K562 (cell line): ENCODE measurements at regions not wholly inside any gene's neighbourhood (a gene's known extent, or its start where the extent isn't known, plus 50 kb on each side); places are given as distances from the start of the nearest gene placed in this dataset.

Experiments
- ATAC-seq: fragments of 200-7000 bp; cut with Tn5 transposase; 3 replicates; pipeline ENCODE4 v1.9.1; 2020; ENCODE audit warnings: moderate library complexity
- BruUV-seq: library from RNA; stranded (reverse); fragments of 400-500 nt; replicated peaks from 2 replicates; lab custom pipeline; 2021; lab: Mats Ljungman, UMichigan
- CTCF ChIA-PET: fragments of 300-600 bp; formaldehyde crosslinking; extraction: SDS; loops from one replicate; lab custom pipeline; 2021; ENCODE audit warnings: low intra/inter-chr PET ratio; lab: Yijun Ruan, JAX
- POLR2A ChIA-PET: fragments of 300-600, 350-650 bp; sonication (Branson Sonifier 250); formaldehyde crosslinking; extraction: SDS; loops from one replicate; lab custom pipeline; 2021; ENCODE audit warnings: antibody characterized with exemption, inconsistent platforms; lab: Yijun Ruan, JAX
- DNase-seq, 4 experiments: peaks; one replicate each; pipeline versions ENCODE4 v3.0.0 to v3.0.0-alpha.2; 2011 to 2018; ENCODE audit warnings: low spot score in 3 of 4, mixed read lengths in 3 of 4; ENCODE audit errors: extremely low read depth in 1 of 4
- FAIRE-seq: peaks from 2 replicates; lab custom pipeline; 2011; peaks lifted over from hg19 to GRCh38; lab: Jason Lieb, UNC
- H2AFZ ChIP-seq: 2 replicates; pipeline ENCODE4 v1.6.0; 2011; ENCODE audit warnings: low read depth, low read length, control low read depth, inconsistent platforms
- H3K27ac ChIP-seq: fragments of 200-600 bp; 3 replicates; pipeline ENCODE4 v1.8.0; 2011; ENCODE audit warnings: low read depth, mild to moderate bottlenecking, control low read depth, inconsistent platforms, low read length, moderate library complexity, mixed read lengths; ENCODE audit errors: extremely low read depth
- H3K27me3 ChIP-seq, 2 experiments: fragments of 300-600 bp in 1 of 2; 2 replicates in 1 of 2; 3 replicates in 1 of 2; pipeline versions ENCODE4 v1.6.0 to v1.8.0; 2011; ENCODE audit warnings: inconsistent platforms in 2 of 2, low read length in 2 of 2, mild to moderate bottlenecking in 1 of 2, mixed read lengths in 1 of 2, moderate library complexity in 1 of 2; ENCODE audit not compliant: control insufficient read depth in 2 of 2, insufficient read depth in 2 of 2
- H3K36me3 ChIP-seq: fragments of 300-600 bp; 3 replicates; pipeline ENCODE4 v1.8.0; 2011; ENCODE audit warnings: mild to moderate bottlenecking, low read length, inconsistent platforms; ENCODE audit not compliant: control insufficient read depth, insufficient read depth
- H3K4me1 ChIP-seq, 2 experiments: fragments of 200-600 bp in 1 of 2; replicated peaks in 1 of 2; 2 replicates in 1 of 2; 3 replicates in 1 of 2; pipeline versions ENCODE4 v1.5.1 to v1.8.0; 2011; ENCODE audit warnings: inconsistent platforms in 2 of 2, low read length in 2 of 2, mild to moderate bottlenecking in 1 of 2, mixed read lengths in 1 of 2, moderate library complexity in 1 of 2; ENCODE audit not compliant: control insufficient read depth in 2 of 2, insufficient read depth in 2 of 2
- H3K4me2 ChIP-seq: 2 replicates; pipeline ENCODE4 v1.6.1; 2011; ENCODE audit warnings: low read length, control low read depth, inconsistent platforms, mixed read lengths; ENCODE audit not compliant: insufficient read depth
- H3K4me3 ChIP-seq: fragments of 200-600 bp; sonication (generic), shearing (Covaris generic); 2 replicates; pipeline ENCODE4 v1.5.1; 2016; ENCODE audit warnings: control low read depth, inconsistent platforms
- H3K79me2 ChIP-seq: fragments of 200-600 bp; 3 replicates; pipeline ENCODE4 v1.8.0; 2011; ENCODE audit warnings: low read length, inconsistent platforms; ENCODE audit not compliant: control insufficient read depth, insufficient read depth
- H3K9ac ChIP-seq, 2 experiments: 2 replicates each; pipeline versions ENCODE4 v1.6.0 to v1.6.1; 2011; ENCODE audit warnings: low read depth in 2 of 2, low read length in 2 of 2, control low read depth in 1 of 2, inconsistent platforms in 1 of 2, mild to moderate bottlenecking in 1 of 2, mixed read lengths in 1 of 2; ENCODE audit not compliant: insufficient read depth in 1 of 2
- H3K9me1 ChIP-seq: one replicate; pipeline ENCODE4 v1.6.0; 2011; ENCODE audit warnings: inconsistent platforms, mild to moderate bottlenecking, low read length, moderate library complexity; ENCODE audit not compliant: control insufficient read depth, insufficient read depth
- H3K9me3 ChIP-seq: replicated peaks from 2 replicates; pipeline ENCODE4 v1.5.1; 2011; ENCODE audit warnings: low read depth, low read length, inconsistent platforms; ENCODE audit not compliant: control insufficient read depth, insufficient read depth
- H4K20me1 ChIP-seq: replicated peaks from 2 replicates; pipeline ENCODE4 v1.6.1; 2011; ENCODE audit warnings: low read length, inconsistent platforms, mixed read lengths; ENCODE audit not compliant: control insufficient read depth, insufficient read depth
- CSDE1 ChIP-seq, 2 experiments: fragments of 450-650 bp; IDR thresholded peaks; 2 replicates each; pipeline ENCODE4 v1.6.1; 2016; ENCODE audit warnings: mild to moderate bottlenecking in 1 of 2
- CTCFL ChIP-seq: IDR thresholded peaks from 2 replicates; pipeline ENCODE4 v1.6.1; 2011; ENCODE audit warnings: borderline replicate concordance, low read depth, mild to moderate bottlenecking, moderate library complexity, low read length; ENCODE audit not compliant: insufficient read depth, poor library complexity, severe bottlenecking
- MCM3 ChIP-seq: fragments of 450-650 bp; IDR thresholded peaks from 2 replicates; pipeline ENCODE4 v1.6.1; 2016
- NFIC ChIP-seq: fragments of 450-650 bp; IDR thresholded peaks from 2 replicates; pipeline ENCODE4 v1.6.1; 2017; ENCODE audit warnings: mild to moderate bottlenecking, inconsistent platforms
- ZFX ChIP-seq: sonication (generic); formaldehyde crosslinking; IDR thresholded peaks from 2 replicates; pipeline ENCODE4 v1.8.0; 2022; ENCODE audit warnings: mild to moderate bottlenecking, missing genetic modification reagents, moderate library complexity
- ZKSCAN1 ChIP-seq: fragments of 150-350 bp; IDR thresholded peaks from 2 replicates; pipeline ENCODE4 v1.6.1; 2016; ENCODE audit warnings: low read depth, low read length
- ZNF717 ChIP-seq: fragments of 250-450 bp; sonication (Bioruptor Pico); IDR thresholded peaks from 2 replicates; pipeline ENCODE4 v1.5.0; 2021
- WGBS: fragments of 100-300 bp; shearing (Covaris generic); methylation state at CpG from one replicate; pipeline ENCODE4 v1.1.6; 2016; ENCODE audit warnings: low coverage, mixed read lengths; ENCODE audit not compliant: insufficient coverage; ENCODE audit errors: missing lambda C conversion rate; 5-methylcytosine and 5-hydroxymethylcytosine counted together
- in situ Hi-C: fragments of 300-500 bp; cut with MboI; formaldehyde crosslinking; loops from 4 replicates; pipeline ENCODE4 v1.15.0; 2018; ENCODE audit warnings: inconsistent platforms, mixed read lengths
- intact Hi-C: fragments of 100-400 bp; cut with micrococcal nuclease; formaldehyde crosslinking; loops from 2 replicates; pipeline ENCODE4 v1.14.2; 2022
- TF ChIP-seq, protein P1 (sequence below): fragments of 450-650 bp; formaldehyde crosslinking; conservative IDR thresholded peaks from 2 replicates; pipeline ENCODE4 v1.4.0; 2022; ENCODE audit warnings: mild to moderate bottlenecking, missing genetic modification characterization

DNA sequence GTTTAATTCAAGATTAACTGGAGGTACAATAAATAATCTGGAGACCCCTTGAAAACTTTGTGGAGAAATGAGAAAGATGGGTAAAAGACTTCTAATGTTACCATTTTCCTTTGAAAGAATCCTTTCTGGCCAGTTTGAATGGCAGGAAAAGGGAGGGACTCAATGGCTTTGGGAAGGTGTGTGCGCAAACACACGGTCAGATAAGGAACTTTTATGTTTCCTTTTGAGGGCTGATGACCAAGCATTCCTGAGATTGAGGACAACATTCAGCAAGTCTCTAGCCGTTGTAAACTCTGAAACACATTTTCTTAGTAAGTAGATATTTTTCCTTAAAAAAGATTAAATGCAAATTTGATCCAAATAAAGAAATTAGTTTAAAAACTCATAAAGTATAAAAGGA lies 909.7 kb upstream of the TENM4 start:
- no peak overlapping the region for H3K4me3 ChIP-seq
- H3K9me3 ChIP-seq: no peaks in the 10 kb centered on the region
- BruUV-seq: no TSS peak
- FAIRE-seq (no peak), ATAC-seq (no peak), DNase-seq (no peak)
- no peak for TF ChIP-seq NFIC
- TF ChIP-seq ZKSCAN1: no peak
- TF ChIP-seq, protein P1, sequence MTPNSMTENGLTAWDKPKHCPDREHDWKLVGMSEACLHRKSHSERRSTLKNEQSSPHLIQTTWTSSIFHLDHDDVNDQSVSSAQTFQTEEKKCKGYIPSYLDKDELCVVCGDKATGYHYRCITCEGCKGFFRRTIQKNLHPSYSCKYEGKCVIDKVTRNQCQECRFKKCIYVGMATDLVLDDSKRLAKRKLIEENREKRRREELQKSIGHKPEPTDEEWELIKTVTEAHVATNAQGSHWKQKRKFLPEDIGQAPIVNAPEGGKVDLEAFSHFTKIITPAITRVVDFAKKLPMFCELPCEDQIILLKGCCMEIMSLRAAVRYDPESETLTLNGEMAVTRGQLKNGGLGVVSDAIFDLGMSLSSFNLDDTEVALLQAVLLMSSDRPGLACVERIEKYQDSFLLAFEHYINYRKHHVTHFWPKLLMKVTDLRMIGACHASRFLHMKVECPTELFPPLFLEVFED (CRISPR knock-in tag): no peak
- H2AFZ ChIP-seq: no peak overlapping the region
- H3K9ac ChIP-seq: no peak overlapping the region
- intact Hi-C loops: no loop called here
- in situ Hi-C loops: no loop called here
- ChIA-PET POLR2A (no interaction called here), CTCF (no interaction called here)
- WGBS: 0% methylated on average over 3 of the region's 3 CpGs
- no peak overlapping the region for H3K27ac ChIP-seq
- no peaks in the 10 kb centered on the region for H3K4me1 ChIP-seq
- no peaks in the 10 kb centered on the region for H3K9me1 ChIP-seq
- H3K79me2 ChIP-seq: no peaks in the 10 kb centered on the region
- no peaks in the 10 kb centered on the region for H3K36me3 ChIP-seq
- no peak overlapping the region for H3K4me2 ChIP-seq
- no peaks in the 10 kb centered on the region for H4K20me1 ChIP-seq
- H3K27me3 ChIP-seq: no peaks in the 10 kb centered on the region

GRCh38 chr11:80349997-80350396 lies 909.2 kb upstream of the TENM4 start:
- Histone ChIP-seq H3K27ac (no peak overlapping the region), H3K9me3 (no peaks in the 10 kb centered on the region), H3K4me2 (no peak overlapping the region), H3K79me2 (no peaks in the 10 kb centered on the region), H2AFZ (no peak overlapping the region), H3K4me3 (no peak overlapping the region), H4K20me1 (no peaks in the 10 kb centered on the region), H3K36me3 (no peaks in the 10 kb centered on the region), H3K9ac (no peak overlapping the region), H3K27me3 (no peaks in the 10 kb centered on the region), H3K4me1 (no peaks in the 10 kb centered on the region), H3K9me1 (no peaks in the 10 kb centered on the region)
- DNase-seq: no peak
- no peak for ATAC-seq
- in situ Hi-C loops (no loop called here), intact Hi-C loops (no loop called here)
- ChIA-PET CTCF (no interaction called here), POLR2A (no interaction called here)
- TF ChIP-seq CTCFL: no peak
- TF ChIP-seq ZFX (CRISPR knock-in tag): no peak
- TF ChIP-seq ZNF717 (CRISPR knock-in tag): no peak
- TF ChIP-seq MCM3: no peak
- TF ChIP-seq CSDE1 (IDR thresholded peaks at IDR 0.05): no peak
- BruUV-seq: no TSS peak
- no peak for FAIRE-seq
